Neural cell (in vitro differentiated cells): ENCODE measurements at regions not wholly inside any gene's neighbourhood (a gene's known extent, or its start where the extent isn't known, plus 50 kb on each side); places are given as distances from the start of the nearest gene placed in this dataset.

Source experiments
- H2AFZ ChIP-seq: fragments of 200-600, 300-800 bp; sonication (generic), shearing (Covaris generic); 2 replicates; pipeline ENCODE4 v1.6.0; 2014; ENCODE audit warnings: low read depth, mild to moderate bottlenecking, antibody characterized with exemption, low read length, moderate library complexity
- H3F3A ChIP-seq: fragments of 200-600 bp; shearing (Covaris generic); 2 replicates; pipeline ENCODE4 v1.6.1; 2016; ENCODE audit warnings: mild to moderate bottlenecking, moderate library complexity, mixed read lengths, antibody characterized with exemption, low read length; ENCODE audit not compliant: insufficient read depth, poor library complexity, severe bottlenecking
- H3K27ac ChIP-seq: fragments of 200-600, 300-800 bp; sonication (generic), shearing (Covaris generic); 2 replicates; pipeline ENCODE4 v1.5.1; 2014; ENCODE audit warnings: mild to moderate bottlenecking, low read length, moderate library complexity
- H3K27me3 ChIP-seq: fragments of 300-800, 200-600 bp; sonication (generic), shearing (Covaris generic); 2 replicates; pipeline ENCODE4 v1.6.0; 2014; ENCODE audit warnings: mild to moderate bottlenecking, low read depth, low read length, moderate library complexity; ENCODE audit not compliant: insufficient read depth
- H3K36me3 ChIP-seq: fragments of 300-800, 200-600 bp; sonication (generic), shearing (Covaris generic); 2 replicates; pipeline ENCODE4 v1.5.1; 2014; ENCODE audit warnings: mild to moderate bottlenecking, antibody characterized with exemption, low read length, moderate library complexity; ENCODE audit not compliant: insufficient read depth
- H3K4me2 ChIP-seq: fragments of 300-800, 200-600 bp; sonication (generic), shearing (Covaris generic); 2 replicates; pipeline ENCODE4 v1.6.0; 2014; ENCODE audit warnings: mild to moderate bottlenecking, low read length
- H3K4me3 ChIP-seq: fragments of 300-800, 200-600 bp; sonication (generic), shearing (Covaris generic); 2 replicates; pipeline ENCODE4 v1.5.1; 2014; ENCODE audit warnings: mild to moderate bottlenecking, low read length, moderate library complexity
- H3K79me2 ChIP-seq: fragments of 200-600 bp; shearing (Covaris generic); replicated peaks from 2 replicates; pipeline ENCODE4 v1.6.0; 2014; ENCODE audit warnings: mild to moderate bottlenecking, low read length, moderate library complexity; ENCODE audit not compliant: insufficient read depth
- H3K9ac ChIP-seq: fragments of 300-800, 200-600 bp; sonication (generic), shearing (Covaris generic); 2 replicates; pipeline ENCODE4 v1.6.1; 2016; ENCODE audit warnings: mild to moderate bottlenecking, low read length, mixed read lengths
- H3K9me2 ChIP-seq: fragments of 200-600 bp; shearing (Covaris generic); 2 replicates; pipeline ENCODE4 v1.6.1; 2016; ENCODE audit warnings: mild to moderate bottlenecking, low read length, mixed read lengths; ENCODE audit not compliant: insufficient read depth
- H3K9me3 ChIP-seq: fragments of 200-600, 300-800 bp; sonication (generic), shearing (Covaris generic); 2 replicates; pipeline ENCODE4 v1.6.1; 2016; ENCODE audit warnings: mild to moderate bottlenecking, mixed run types, low read length, moderate library complexity, mixed read lengths
- H4K20me1 ChIP-seq: fragments of 200-600 bp; shearing (Covaris generic); 2 replicates; pipeline ENCODE4 v1.6.1; 2016; ENCODE audit warnings: mild to moderate bottlenecking, mixed run types; ENCODE audit not compliant: insufficient read depth
- EP300 ChIP-seq: fragments of 450-650 bp; conservative IDR thresholded peaks from 2 replicates; pipeline ENCODE4 v1.6.1; 2014; ENCODE audit warnings: antibody characterized with exemption, mild to moderate bottlenecking, moderate library complexity; ENCODE audit not compliant: poor library complexity, severe bottlenecking
- EZH2 ChIP-seq: fragments of 200-600, 300-800 bp; shearing (Covaris generic), sonication (generic); IDR thresholded peaks from 2 replicates; pipeline ENCODE4 v1.6.1; 2014; ENCODE audit warnings: antibody characterized with exemption, low read length, borderline replicate concordance, mild to moderate bottlenecking; ENCODE audit not compliant: insufficient read depth, poor library complexity, severe bottlenecking
- MXI1 ChIP-seq: fragments of 450-650 bp; conservative IDR thresholded peaks from 2 replicates; pipeline ENCODE4 v1.6.1; 2014; ENCODE audit warnings: antibody characterized with exemption, mild to moderate bottlenecking; ENCODE audit not compliant: poor library complexity, severe bottlenecking
- POLR2AphosphoS5 ChIP-seq: IDR thresholded peaks from 2 replicates; pipeline ENCODE4 v1.6.1; 2012
- RAD21 ChIP-seq: fragments of 450-650 bp; conservative IDR thresholded peaks from 2 replicates; pipeline ENCODE4 v1.6.1; 2014; ENCODE audit warnings: antibody characterized with exemption, mild to moderate bottlenecking, moderate library complexity
- REST ChIP-seq: IDR thresholded peaks from 2 replicates; pipeline ENCODE4 v1.6.1; 2012; ENCODE audit warnings: borderline replicate concordance
- SMC3 ChIP-seq: fragments of 450-650 bp; conservative IDR thresholded peaks from 2 replicates; pipeline ENCODE4 v1.6.1; 2014; ENCODE audit warnings: antibody characterized with exemption, mild to moderate bottlenecking, moderate library complexity; ENCODE audit not compliant: poor library complexity
- TAF1 ChIP-seq: IDR thresholded peaks from 2 replicates; pipeline ENCODE4 v1.6.1; 2012; ENCODE audit warnings: low read depth
- TF ChIP-seq, protein P1 (sequence below): fragments of 450-650 bp; IDR thresholded peaks from 2 replicates; pipeline ENCODE4 v1.5.1; 2014; ENCODE audit warnings: antibody characterized with exemption, mild to moderate bottlenecking, moderate library complexity; ENCODE audit not compliant: poor library complexity, severe bottlenecking

GRCh38 chr5:107269678-107270077 lies 401.1 kb downstream of the EFNA5 start:
- H3K9me2 ChIP-seq = no peaks in the 10 kb centered on the region

DNA sequence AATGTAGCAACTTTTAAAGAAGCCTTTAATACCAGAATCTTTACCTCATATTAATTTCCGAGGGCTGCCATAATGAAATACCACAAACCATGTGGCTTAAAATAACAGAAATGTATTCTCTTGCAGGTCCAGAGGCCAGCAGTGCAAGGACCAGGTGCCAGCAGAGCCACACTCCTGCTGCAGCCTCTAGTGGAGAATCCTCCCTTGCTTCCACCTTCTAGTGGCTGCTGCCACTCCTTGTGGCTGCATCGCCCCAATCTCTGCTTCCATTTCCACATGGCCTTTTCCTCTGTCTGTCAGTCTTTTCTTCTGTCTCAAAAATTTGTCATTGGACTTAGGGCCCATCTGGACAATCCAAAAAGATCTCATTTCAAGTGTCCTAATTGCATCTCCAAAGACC lies 401.5 kb downstream of the EFNA5 start:
- H3K36me3 ChIP-seq = no peaks in the 10 kb centered on the region
- H3K79me2 ChIP-seq = no peaks in the 10 kb centered on the region
- no peaks in the 10 kb centered on the region for H3K9me3 ChIP-seq
- no peaks in the 10 kb centered on the region for H4K20me1 ChIP-seq
- H3K27me3 ChIP-seq = no peaks in the 10 kb centered on the region
- no peaks in the 10 kb centered on the region for H3K9me2 ChIP-seq
- no peak overlapping the region for H3K27ac ChIP-seq
- no peaks in the 10 kb centered on the region for H3F3A ChIP-seq
- H3K4me2 ChIP-seq = no peak overlapping the region
- H2AFZ ChIP-seq = no peak overlapping the region
- no peak overlapping the region for H3K4me3 ChIP-seq
- TF ChIP-seq POLR2AphosphoS5 (no peak), EP300 (no peak), REST (no peak), EZH2 (no peak), RAD21 (no peak), TAF1 (no peak), SMC3 (no peak), MXI1 (no peak)
- TF ChIP-seq, protein P1, sequence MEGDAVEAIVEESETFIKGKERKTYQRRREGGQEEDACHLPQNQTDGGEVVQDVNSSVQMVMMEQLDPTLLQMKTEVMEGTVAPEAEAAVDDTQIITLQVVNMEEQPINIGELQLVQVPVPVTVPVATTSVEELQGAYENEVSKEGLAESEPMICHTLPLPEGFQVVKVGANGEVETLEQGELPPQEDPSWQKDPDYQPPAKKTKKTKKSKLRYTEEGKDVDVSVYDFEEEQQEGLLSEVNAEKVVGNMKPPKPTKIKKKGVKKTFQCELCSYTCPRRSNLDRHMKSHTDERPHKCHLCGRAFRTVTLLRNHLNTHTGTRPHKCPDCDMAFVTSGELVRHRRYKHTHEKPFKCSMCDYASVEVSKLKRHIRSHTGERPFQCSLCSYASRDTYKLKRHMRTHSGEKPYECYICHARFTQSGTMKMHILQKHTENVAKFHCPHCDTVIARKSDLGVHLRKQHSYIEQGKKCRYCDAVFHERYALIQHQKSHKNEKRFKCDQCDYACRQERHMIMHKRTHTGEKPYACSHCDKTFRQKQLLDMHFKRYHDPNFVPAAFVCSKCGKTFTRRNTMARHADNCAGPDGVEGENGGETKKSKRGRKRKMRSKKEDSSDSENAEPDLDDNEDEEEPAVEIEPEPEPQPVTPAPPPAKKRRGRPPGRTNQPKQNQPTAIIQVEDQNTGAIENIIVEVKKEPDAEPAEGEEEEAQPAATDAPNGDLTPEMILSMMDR = no peak
- no peak overlapping the region for H3K9ac ChIP-seq

More at GRCh38 chr5:107269678-107270077, 401.1 kb downstream of the EFNA5 start:
- Histone ChIP-seq H3K9ac (no peak overlapping the region), H3K79me2 (no peaks in the 10 kb centered on the region), H3F3A (no peaks in the 10 kb centered on the region), H3K4me2 (no peak overlapping the region), H4K20me1 (no peaks in the 10 kb centered on the region), H3K36me3 (no peaks in the 10 kb centered on the region), H3K4me3 (no peak overlapping the region), H2AFZ (no peak overlapping the region), H3K9me3 (no peaks in the 10 kb centered on the region), H3K27me3 (no peaks in the 10 kb centered on the region), H3K27ac (no peak overlapping the region)
- TF ChIP-seq MXI1 = no peak
- TF ChIP-seq EZH2 = no peak
- TF ChIP-seq RAD21 = no peak
- TF ChIP-seq SMC3 = no peak
- TF ChIP-seq TAF1 = no peak
- TF ChIP-seq EP300 = no peak
- no peak for TF ChIP-seq POLR2AphosphoS5
- TF ChIP-seq REST = no peak
- TF ChIP-seq, protein P1 = no peak
